Stimulated activated CD4-positive, alpha-beta T cell treated with anti-CD3 and anti-CD28 coated beads, Interleukin-12 subunit alpha, Interleukin-12 subunit beta, amount 100 ng/mL, for 24 hours (primary cell): ENCODE measurements at regions not wholly inside any gene's neighbourhood (a gene's known extent, or its start where the extent isn't known, plus 50 kb on each side); places are given as distances from the start of the nearest gene placed in this dataset.
"Not testable (repeated sequence)": the region's sequence is repeated elsewhere in the genome, so short reads cannot be mapped to it uniquely, and the experiment has no call there.

Source experiments
- DNase-seq, 2 experiments: peaks; one replicate each; pipeline ENCODE4 v3.0.0-alpha.2; 2020; ENCODE audit warnings: low read depth in 2 of 2

- DNase-seq = not testable (repeated sequence)
These were observed 1234.4 kb downstream of the TYW1 start for GRCh38 chr7:68231011-68231410.

DNA sequence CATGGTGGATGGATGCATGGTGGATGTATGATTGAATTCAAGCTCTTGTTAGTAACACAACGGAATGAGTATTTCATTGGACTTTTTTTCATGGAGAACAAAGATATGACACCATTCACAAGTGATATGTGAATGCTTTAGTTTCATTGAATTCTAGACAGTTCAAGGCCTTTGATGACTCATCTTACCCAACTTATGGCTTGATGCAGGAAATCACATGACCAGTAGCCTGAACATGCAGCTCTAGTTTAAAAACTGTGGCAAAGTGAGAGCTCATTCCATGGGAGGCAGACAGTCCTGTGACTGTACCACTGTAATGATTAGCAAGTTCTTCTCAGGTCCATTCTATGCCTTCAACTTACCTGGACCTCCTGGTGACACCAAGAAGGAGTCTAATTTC is 1239.3 kb downstream of the TYW1 start:
- DNase-seq = no peak

DNA sequence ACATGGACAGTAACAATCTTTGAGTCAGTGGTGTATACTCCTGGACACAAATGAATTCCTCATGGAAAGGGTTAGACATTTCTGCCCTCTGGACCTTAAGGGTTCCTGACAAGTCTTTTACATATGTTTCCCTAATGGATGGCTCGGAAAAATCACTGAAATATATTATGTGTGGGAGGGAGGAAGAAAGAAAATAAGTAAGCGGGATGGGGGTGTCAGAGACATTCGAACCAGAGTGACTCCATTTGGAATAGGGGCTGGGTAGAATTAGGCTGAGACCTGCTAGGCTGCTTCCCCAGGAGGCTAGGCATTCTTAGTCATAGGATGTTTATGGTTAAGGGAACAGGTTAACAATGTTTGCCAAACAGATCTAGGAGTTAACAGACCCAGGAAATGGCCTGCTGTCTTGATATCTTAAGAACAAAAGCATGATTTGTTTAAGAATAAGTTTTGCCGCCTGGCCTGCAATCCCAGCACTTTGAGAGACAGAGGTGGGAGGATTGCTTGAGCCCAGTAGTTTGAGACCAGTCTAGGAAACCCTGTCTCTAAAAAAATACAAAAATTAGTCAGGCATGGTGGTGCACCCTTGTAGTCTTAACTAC is 1241.7 kb downstream of the TYW1 start:
- DNase-seq = no peak

- no peak for DNase-seq
These were observed 1246.5 kb downstream of the TYW1 start for GRCh38 chr7:68243128-68243527.

DNA sequence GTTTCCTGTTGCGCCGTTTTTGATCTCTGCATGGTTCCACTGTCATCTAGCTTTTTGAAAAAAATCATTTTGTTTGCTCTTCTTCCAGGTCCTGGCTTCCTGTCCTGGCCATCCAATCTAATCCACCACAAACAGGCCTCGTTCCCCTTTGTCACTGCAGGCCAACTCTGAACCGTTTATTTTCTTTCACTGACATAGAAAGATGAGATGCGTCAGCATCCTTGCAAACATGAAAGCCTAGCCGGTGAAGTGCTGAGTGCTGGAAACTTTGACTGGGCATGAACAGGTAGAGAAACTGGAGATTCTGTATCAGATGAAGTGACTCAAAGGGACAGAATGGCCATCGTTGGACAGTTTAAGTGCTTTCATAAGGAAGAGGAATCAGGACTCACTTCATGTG is 1247.8 kb downstream of the TYW1 start:
- no peak for DNase-seq

- no peak for DNase-seq
These were observed 1249.1 kb downstream of the TYW1 start for GRCh38 chr7:68245688-68246087.

- no peak for DNase-seq
These were observed 1249.6 kb downstream of the TYW1 start for GRCh38 chr7:68246189-68246633.

- DNase-seq = no peak
These were observed 1250.5 kb downstream of the TYW1 start for GRCh38 chr7:68247126-68247525.

DNA sequence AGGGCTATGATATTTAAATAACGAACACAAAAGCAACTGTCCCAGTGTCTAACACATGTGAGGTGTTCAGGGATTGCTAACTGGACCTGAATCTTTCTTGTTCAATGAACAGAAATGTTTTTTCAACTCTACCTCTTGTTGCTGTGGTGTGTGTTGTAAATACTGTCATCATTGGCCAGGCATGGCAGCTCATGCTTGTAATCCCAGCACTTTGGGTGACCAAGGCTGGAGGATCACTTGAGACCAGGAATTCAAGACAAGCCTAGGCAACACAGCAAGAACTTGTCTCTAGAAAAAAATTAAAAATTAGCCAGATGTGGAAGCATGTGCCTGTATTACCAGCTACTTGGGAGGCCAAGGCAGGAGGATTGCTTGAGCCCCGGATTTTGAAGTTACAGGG is 1250.9 kb downstream of the TYW1 start:
- no peak for DNase-seq

DNA sequence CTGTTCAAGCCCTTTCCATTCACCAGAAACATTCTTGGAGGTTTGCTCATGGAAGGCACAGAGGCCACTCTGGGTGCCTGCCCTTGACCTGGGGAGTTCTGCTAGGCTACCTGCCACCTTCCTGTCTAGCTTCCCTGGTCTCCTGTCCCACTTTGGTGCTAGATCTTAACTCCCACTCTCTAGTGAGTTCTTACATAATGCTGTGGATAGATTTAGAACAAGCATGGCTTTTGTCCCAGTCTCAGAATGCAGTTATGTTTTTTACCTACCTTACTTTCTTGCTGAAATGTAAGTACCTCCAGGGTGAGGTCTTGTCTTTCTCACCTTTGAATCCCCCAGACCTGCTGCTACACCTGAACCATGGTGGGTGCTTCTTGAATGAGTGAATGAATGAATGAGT is 1252.3 kb downstream of the TYW1 start:
- no peak for DNase-seq

DNA sequence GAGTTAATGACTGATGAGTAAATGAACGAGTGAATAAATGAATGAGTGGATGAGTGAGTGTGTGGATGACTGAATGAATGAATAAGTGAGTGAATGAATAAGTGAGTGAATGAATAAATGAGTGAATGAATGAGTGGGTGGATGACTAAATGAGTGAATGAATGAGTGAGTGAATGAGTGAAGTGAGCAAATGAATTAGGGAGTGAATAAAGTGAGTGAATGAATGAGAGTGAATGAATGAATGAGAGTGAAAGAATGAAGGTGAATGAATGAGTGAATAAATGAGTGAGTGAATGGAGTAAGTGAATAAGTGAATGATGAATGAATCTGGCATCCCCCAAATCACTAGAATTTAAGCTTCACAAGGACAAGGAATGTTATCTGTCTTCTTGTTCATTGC is 1253.0 kb downstream of the TYW1 start:
- DNase-seq = no peak

- no peak for DNase-seq
These were observed 1253.5 kb downstream of the TYW1 start for GRCh38 chr7:68250143-68250542.

DNA sequence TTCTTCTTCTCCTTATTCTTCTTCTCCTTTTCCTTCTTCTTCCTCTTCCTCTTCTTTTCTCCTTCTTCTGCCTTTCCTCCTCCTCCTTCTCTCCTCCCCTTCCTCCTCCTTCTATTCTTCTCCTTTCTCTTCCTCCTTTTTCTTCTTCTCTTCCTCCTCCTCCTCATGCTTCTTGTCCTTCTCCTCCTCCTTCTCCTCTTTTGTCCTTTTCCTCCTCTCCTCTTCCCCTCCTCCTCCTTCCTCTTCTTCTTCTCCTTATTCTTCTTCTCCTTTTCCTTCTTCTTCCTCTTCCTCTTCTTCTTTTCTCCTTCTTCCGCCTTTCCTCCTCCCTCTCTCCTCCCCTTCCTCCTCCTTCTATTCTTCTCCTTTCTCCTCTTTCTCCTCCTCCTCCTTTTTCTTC is 1258.2 kb downstream of the TYW1 start:
- not testable (repeated sequence) for DNase-seq

GRCh38 chr7:68256295-68256694 is 1259.7 kb downstream of the TYW1 start:
- DNase-seq = no peak

DNA sequence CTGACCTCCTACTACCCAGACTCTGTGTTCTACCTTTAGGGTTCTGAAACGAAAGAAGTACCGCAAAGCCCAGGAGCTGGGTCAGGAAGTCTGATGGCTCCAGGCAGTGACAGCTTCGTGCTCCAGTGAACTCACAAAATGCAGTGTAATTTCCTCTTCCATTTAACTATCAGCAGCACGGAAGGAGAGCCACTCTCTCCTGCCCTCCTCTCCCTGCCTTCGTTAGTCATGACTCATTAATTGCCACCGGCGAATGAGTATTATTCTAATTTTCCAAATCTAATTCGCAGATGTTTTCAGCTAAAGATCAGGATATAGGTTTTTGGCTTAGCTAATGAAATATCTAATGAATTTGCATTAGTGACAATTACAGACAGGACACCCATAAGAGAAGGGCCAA is 1262.0 kb downstream of the TYW1 start:
- DNase-seq = no peak

DNA sequence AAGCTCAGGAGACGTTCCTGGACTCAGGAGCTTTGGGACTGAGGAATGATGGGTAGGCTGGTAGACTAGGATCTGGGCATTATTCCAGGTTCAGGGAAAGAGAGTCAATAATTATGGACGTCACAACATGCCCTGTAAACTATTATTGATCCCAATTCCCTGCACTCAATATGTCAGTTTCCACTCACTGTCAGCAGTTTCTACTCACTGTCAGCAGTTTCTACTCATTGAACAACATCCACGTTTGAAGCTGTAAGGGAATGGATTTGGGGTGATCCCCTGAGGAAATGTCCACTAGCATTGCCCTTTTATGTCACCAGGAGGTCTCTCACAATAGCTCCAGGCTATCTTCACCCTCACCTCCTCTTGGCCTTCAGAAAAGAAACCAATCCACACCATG is 1268.6 kb downstream of the TYW1 start:
- no peak for DNase-seq

DNA sequence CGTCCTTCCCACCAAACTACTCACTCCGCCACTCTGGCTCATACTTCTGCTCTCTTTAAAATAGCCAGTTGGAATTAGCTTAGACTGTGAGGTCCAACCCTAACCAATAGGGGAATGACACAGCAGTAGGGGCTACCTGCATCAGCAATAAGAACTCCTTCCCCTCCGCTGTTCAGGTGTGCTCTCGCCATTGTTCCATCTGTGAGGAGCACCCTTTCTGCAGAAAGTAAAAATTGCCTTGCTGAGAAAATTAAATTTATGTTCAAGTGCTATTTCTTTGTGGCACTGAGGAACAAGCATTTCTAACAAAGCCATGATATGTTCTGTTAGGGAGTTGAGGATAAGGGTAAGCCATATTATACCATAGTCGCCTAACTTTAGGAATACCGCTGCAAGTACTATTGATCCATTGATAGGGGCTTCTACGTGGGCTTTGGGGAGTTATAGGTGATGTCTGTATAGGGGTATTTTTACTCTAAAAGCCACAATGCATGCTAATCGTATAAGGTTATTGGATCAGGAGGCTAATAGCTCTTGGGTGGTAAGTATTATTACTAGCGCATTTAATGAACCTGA is 1269.5 kb downstream of the TYW1 start:
- no peak for DNase-seq

DNA sequence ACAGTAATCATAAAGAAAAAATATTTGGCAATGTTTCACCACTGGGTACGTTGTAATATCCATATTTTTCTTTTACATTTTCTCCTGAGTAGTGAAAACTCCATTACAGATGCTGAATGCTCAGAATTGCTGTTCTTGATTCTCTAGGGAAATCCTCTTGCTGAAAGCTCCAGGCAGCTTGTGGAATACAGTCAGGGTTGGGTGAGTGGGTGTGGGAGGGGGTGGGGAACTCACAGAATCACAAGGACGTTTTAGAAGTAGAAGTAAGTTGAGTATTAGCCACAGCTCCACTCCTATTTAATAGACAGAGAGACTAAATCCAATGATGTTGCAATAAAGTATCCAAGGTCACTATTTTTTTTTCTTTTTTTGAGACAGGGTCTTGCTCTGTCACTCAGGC is 1270.9 kb downstream of the TYW1 start:
- no peak for DNase-seq

GRCh38 chr7:68269405-68269804 is 1272.8 kb downstream of the TYW1 start:
- no peak for DNase-seq

DNA sequence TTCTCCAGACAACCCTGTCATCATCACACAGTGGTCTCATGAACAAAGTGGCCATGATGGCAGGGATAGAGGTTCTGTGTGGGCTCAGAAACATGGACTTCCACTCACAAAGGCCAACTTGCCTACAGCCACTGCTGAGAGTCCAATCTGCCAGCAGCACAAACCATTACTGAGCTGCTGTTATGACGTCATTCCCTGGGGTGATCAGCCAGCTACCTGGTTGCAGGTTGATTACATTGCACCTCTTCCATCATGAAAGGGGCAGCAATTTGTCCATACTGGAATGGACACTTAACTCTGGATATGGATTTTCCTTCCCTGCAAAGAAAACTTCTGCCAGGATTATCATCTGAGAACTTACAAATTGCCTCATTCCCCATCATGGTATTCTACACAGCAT is 1275.9 kb downstream of the TYW1 start:
- no peak for DNase-seq

DNA sequence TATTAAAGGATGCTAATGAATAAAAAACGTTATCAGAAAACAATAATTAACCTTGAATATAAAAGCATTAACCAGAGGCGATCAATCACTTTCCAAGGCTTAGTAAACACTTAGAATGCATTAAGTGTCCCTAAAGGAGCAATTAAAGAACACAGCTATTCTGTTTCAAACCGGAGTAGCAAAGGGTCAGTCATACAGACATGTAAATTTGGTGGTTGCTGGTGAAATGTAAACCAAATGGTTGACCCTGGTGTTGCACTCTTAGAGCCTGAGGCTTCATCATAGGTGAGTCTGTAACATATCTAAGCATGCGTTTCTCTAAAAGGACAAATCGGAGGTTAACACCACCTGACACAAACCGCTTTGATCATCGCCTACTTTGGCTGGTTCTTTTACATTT is 1280.1 kb downstream of the TYW1 start:
- no peak for DNase-seq

DNA sequence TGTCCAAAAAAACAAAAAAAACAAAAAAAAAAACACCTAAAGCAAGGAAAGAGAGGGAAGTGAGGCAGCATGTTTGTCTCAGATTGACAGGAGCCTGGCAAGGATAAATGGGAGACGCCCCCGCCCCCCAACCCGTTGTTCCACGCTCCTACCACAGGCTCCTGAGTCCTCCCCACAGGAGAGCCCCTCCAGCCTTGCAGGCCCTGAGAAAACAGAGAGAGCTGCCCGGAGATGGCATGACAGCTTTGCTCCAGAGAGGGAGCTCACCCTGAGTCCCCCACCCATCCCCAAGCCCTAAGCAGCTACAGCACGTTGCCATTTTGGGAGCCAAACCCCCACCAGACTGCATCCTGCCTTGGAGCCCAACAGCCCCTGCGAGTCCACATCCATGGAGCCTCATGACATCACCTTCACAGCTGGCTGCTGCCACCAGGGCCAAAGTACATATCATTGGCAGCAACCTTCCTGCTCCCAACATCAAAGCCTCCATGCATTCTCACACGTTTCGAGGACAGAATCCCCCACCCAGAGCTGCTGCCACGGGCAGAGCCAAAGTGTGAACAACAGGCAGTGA is 1283.3 kb downstream of the TYW1 start:
- DNase-seq = no peak

- no peak for DNase-seq
These were observed 1284.3 kb downstream of the TYW1 start for GRCh38 chr7:68280931-68281330.

DNA sequence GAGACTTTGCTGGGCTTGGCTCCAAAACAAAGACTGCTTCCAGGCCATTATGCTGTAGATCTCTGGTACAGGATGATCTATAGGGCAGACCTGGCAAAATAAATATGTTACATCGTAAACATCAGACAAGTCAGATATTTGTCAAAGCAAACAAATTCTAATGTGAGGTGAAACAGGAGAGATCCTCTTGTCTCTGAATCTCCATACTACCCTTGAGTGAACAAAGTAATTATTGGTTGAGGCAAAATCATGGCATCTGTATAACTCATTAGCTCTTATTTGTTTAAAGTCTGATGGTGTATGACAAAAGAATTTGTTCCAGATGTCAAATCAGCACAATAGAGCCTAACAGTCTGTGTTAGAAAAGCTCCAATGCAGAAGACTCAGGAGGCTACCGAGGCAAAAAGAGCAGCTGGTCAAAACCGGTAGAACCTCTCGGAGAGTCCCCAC is 1291.5 kb downstream of the TYW1 start:
- DNase-seq = no peak
